ENCODE measurements at regions not wholly inside any gene's neighbourhood (a gene's known extent, or its start where the extent isn't known, plus 50 kb on each side); places are given as distances from the start of the nearest gene placed in this dataset.

DNA sequence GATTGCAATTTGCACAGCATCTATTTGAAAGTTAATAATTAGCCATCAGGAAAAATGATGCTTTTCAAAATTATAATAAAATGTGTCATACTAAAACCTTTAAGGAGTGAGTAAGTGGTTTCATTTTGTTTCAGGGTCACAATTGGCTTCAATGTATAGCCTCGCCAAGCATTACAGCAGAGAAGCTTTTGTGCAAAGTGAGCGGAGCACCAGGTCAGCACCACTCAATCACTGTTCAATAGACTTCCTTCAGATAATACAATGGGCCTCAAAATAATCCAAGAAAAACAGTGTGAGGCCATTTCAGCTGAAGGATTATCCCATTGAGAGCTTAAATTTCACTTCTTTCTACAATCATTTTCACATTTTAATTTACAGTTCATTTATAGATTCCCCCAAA is 409.2 kb upstream of the SLIT2 start:
- ChIA-PET CTCF (interaction anchor here (0.8 kb wide), 1 partner anchor 30 kb away, joined by 3 read pairs; no protein-coding TSS in a partner anchor), POLR2A (no interaction called here)
- H3K9me3 ChIP-seq: no peaks in the 10 kb centered on the region
- WGBS (ENCODE audit: low lambda C conversion rate): 95% methylated on average over 2 of the region's 2 CpGs
- H3F3A ChIP-seq (replicated peaks; ENCODE audit: insufficient read depth): peaks cover 4% of the 10 kb centered on the region
- no peak overlapping the region for H3K27ac ChIP-seq (ENCODE audit: low read depth in 2 of 2, low read length in 1 of 2)
- H3K79me2 ChIP-seq (ENCODE audit: insufficient read depth): no peaks in the 10 kb centered on the region
- no peaks in the 10 kb centered on the region for H3K4me1 ChIP-seq (ENCODE audit: control insufficient read depth in 1 of 2, insufficient read depth in 2 of 2, low read depth in 1 of 2, low read length in 1 of 2)
- DNase-seq: no peak
- H3K27me3 ChIP-seq (ENCODE audit: insufficient read depth): no peaks in the 10 kb centered on the region
- H3K9me2 ChIP-seq: no peaks in the 10 kb centered on the region
- no peak overlapping the region for H3K4me3 ChIP-seq (ENCODE audit: low read depth in 2 of 2, low read length in 1 of 2)
- no peak overlapping the region for H3K4me2 ChIP-seq
- H3K9ac ChIP-seq: no peak overlapping the region
- no peaks in the 10 kb centered on the region for H3K36me3 ChIP-seq (replicated peaks in 1 of 2; ENCODE audit: control insufficient read depth in 1 of 2, insufficient read depth in 2 of 2, low read length in 1 of 2)
- no peaks in the 10 kb centered on the region for H4K20me1 ChIP-seq (ENCODE audit: insufficient read depth)
- H2AFZ ChIP-seq (ENCODE audit: low read depth): no peak overlapping the region
- TF ChIP-seq NFIC (IDR thresholded peaks at IDR 0.05; ENCODE audit: borderline replicate concordance) (no peak), RFX5 (IDR thresholded peaks at IDR 0.05; ENCODE audit: low read length) (no peak), MEF2A (IDR thresholded peaks at IDR 0.05; ENCODE audit: borderline replicate concordance, low read depth) (no peak), SIN3A (IDR thresholded peaks at IDR 0.05; ENCODE audit: borderline replicate concordance, low read depth, low read length) (no peak), EP300 (IDR thresholded peaks at IDR 0.05; ENCODE audit: borderline replicate concordance in 1 of 2, low read depth in 1 of 2, low read length in 1 of 2) (no peak), TCF12 (IDR thresholded peaks at IDR 0.05) (no peak), SMC3 (IDR thresholded peaks at IDR 0.05; ENCODE audit: low read depth, low read length) (no peak), FOSL2 (IDR thresholded peaks at IDR 0.05; ENCODE audit: borderline replicate concordance, low read depth) (no peak), TAF1 (IDR thresholded peaks at IDR 0.05; ENCODE audit: borderline replicate concordance, low read depth, low read length) (no peak), EZH2phosphoT487 (IDR thresholded peaks at IDR 0.05; ENCODE audit: borderline replicate concordance, low read depth) (no peak), GABPA (IDR thresholded peaks at IDR 0.05; ENCODE audit: low read depth) (no peak), RXRA (IDR thresholded peaks at IDR 0.05; ENCODE audit: borderline replicate concordance, low read depth) (no peak), GATA2 (CRISPR knock-in tag; IDR thresholded peaks at IDR 0.05) (no peak), CTCF (IDR thresholded peaks at IDR 0.05) (no peak), CHD2 (IDR thresholded peaks at IDR 0.05; ENCODE audit: low read length, partially characterized antibody) (no peak), TEAD4 (IDR thresholded peaks at IDR 0.05; ENCODE audit: borderline replicate concordance, insufficient read depth) (no peak), ELF1 (IDR thresholded peaks at IDR 0.05) (no peak), YY1 (IDR thresholded peaks at IDR 0.05; ENCODE audit: low read depth) (no peak)
- TF ChIP-seq, protein P1, sequence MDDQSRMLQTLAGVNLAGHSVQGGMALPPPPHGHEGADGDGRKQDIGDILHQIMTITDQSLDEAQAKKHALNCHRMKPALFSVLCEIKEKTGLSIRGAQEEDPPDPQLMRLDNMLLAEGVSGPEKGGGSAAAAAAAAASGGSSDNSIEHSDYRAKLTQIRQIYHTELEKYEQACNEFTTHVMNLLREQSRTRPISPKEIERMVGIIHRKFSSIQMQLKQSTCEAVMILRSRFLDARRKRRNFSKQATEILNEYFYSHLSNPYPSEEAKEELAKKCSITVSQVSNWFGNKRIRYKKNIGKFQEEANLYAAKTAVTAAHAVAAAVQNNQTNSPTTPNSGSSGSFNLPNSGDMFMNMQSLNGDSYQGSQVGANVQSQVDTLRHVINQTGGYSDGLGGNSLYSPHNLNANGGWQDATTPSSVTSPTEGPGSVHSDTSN (IDR thresholded peaks at IDR 0.05): no peak

All from SK-N-SH (cell line).